ENCODE measurements at regions not wholly inside any gene's neighbourhood (a gene's known extent, or its start where the extent isn't known, plus 50 kb on each side); places are given as distances from the start of the nearest gene placed in this dataset.
A peak's percentile ranks its signal among the peaks of the same experiment; 100 is the strongest.

GRCh38 chr3:158977497-158977896 is 175.6 kb downstream of the MFSD1 start:
- no peak for ATAC-seq
- no peaks in the 10 kb centered on the region for H3K4me1 Mint-ChIP-seq
- DNase-seq (ENCODE audit: low spot score), result no peak
- Histone ChIP-seq H3K36me3 (ENCODE audit: insufficient read depth) (no peaks in the 10 kb centered on the region), H3K4me1 (ENCODE audit: insufficient read depth) (no peaks in the 10 kb centered on the region), H3K4me3 (no peak overlapping the region), H3F3A (replicated peaks; ENCODE audit: low read depth) (no peaks in the 10 kb centered on the region), H3K79me2 (replicated peaks; ENCODE audit: insufficient read depth) (no peaks in the 10 kb centered on the region), H3K9me2 (ENCODE audit: insufficient read depth) (no peaks in the 10 kb centered on the region; the same call in 1 of the 2 replicates), H3K27me3 (ENCODE audit: insufficient read depth) (no peaks in the 10 kb centered on the region), H4K20me1 (replicated peaks; ENCODE audit: insufficient read depth) (no peaks in the 10 kb centered on the region), H3K4me2 (no peak overlapping the region), H3K27ac (ENCODE audit: low read depth) (no peak overlapping the region), H2AFZ (peak overlapping the region; percentile 63; the same call in 1 of the 2 replicates)
- TF ChIP-seq NANOG (IDR thresholded peaks at IDR 0.05; ENCODE audit: borderline replicate concordance) (no peak), EZH2 (IDR thresholded peaks at IDR 0.05; ENCODE audit: low read depth, unreplicated experiment) (no peak), POLR2AphosphoS5 (IDR thresholded peaks at IDR 0.05; ENCODE audit: low read depth) (no peak), ZNF462 (CRISPR knock-in tag; IDR thresholded peaks at IDR 0.05) (no peak), JUNB (IDR thresholded peaks at IDR 0.05; ENCODE audit: unreplicated experiment) (no peak), CTCF (conservative IDR thresholded peaks at IDR 0.05; ENCODE audit: low read depth in 2 of 2) (no peak), EZH2phosphoT487 (IDR thresholded peaks at IDR 0.05; ENCODE audit: unreplicated experiment) (no peak), REST (IDR thresholded peaks at IDR 0.05; ENCODE audit: unreplicated experiment) (no peak), STAT1 (IDR thresholded peaks at IDR 0.05; ENCODE audit: unreplicated experiment) (no peak), ZNF114 (CRISPR knock-in tag; IDR thresholded peaks at IDR 0.05) (no peak), ETS1 (IDR thresholded peaks at IDR 0.05) (no peak), CREB1 (CRISPR knock-in tag; IDR thresholded peaks at IDR 0.05; ENCODE audit: low read depth) (no peak), ZNF331 (CRISPR knock-in tag; IDR thresholded peaks at IDR 0.05; ENCODE audit: low read depth) (no peak)
- H3K27me3 Mint-ChIP-seq (ENCODE audit: insufficient read depth, low read depth, poor library complexity), result peaks cover 1% of the 10 kb centered on the region
- H3K4me3 Mint-ChIP-seq, result no peak overlapping the region
- H3K9me3 Mint-ChIP-seq, result no peaks in the 10 kb centered on the region; the same call in 1 of the 3 replicates
- H3K27ac Mint-ChIP-seq, result no peak overlapping the region
- peaks cover 2% of the 10 kb centered on the region; the same call in 2 of the 3 replicates for H3K36me3 Mint-ChIP-seq (ENCODE audit: low read depth)
